HG02852 (cell line): ENCODE measurements at regions not wholly inside any gene's neighbourhood (a gene's known extent, or its start where the extent isn't known, plus 50 kb on each side); places are given as distances from the start of the nearest gene placed in this dataset.
"Not testable (repeated sequence)": the region's sequence is repeated elsewhere in the genome, so short reads cannot be mapped to it uniquely, and the experiment has no call there.

Source experiments
- ATAC-seq: cut with Tn5 transposase; IDR thresholded peaks from one replicate; pipeline ENCODE4 v1.9.1; 2021; ENCODE audit warnings: mild to moderate bottlenecking, moderate library complexity; ENCODE audit not compliant: unreplicated experiment

GRCh38 chr5:17755406-17755805 lies 121.1 kb downstream of the TAF11L14 start:
- not testable (repeated sequence) for ATAC-seq

GRCh38 chr5:17761326-17761725 lies 127.1 kb downstream of the TAF11L14 start:
- ATAC-seq: no peak

- ATAC-seq: no peak
These were observed 129.0 kb downstream of the TAF11L14 start for GRCh38 chr5:17763301-17763700.

GRCh38 chr5:17766031-17766430 lies 131.8 kb downstream of the TAF11L14 start:
- ATAC-seq: no peak

GRCh38 chr5:17769277-17769676 lies 135.0 kb downstream of the TAF11L14 start:
- no peak for ATAC-seq

- no peak for ATAC-seq
These were observed 138.0 kb downstream of the TAF11L14 start for GRCh38 chr5:17772232-17772631.

GRCh38 chr5:17785774-17786173 lies 151.5 kb downstream of the TAF11L14 start:
- no peak for ATAC-seq

GRCh38 chr5:17788351-17788750 lies 154.1 kb downstream of the TAF11L14 start:
- no peak for ATAC-seq

GRCh38 chr5:17794201-17794600 lies 159.9 kb downstream of the TAF11L14 start:
- no peak for ATAC-seq

- no peak for ATAC-seq
These were observed 160.6 kb downstream of the TAF11L14 start for GRCh38 chr5:17794815-17795214.

- no peak for ATAC-seq
These were observed 161.9 kb downstream of the TAF11L14 start for GRCh38 chr5:17796142-17796541.

- ATAC-seq: no peak
These were observed 162.6 kb downstream of the TAF11L14 start for GRCh38 chr5:17796757-17797396.

- no peak for ATAC-seq
These were observed 165.3 kb downstream of the TAF11L14 start for GRCh38 chr5:17799521-17799920.

GRCh38 chr5:17801595-17801994 lies 167.3 kb downstream of the TAF11L14 start:
- ATAC-seq: no peak

- ATAC-seq: no peak
These were observed 168.0 kb downstream of the TAF11L14 start for GRCh38 chr5:17802256-17802655.

- ATAC-seq: no peak
These were observed 169.7 kb downstream of the TAF11L14 start for GRCh38 chr5:17803971-17804370.

- ATAC-seq: no peak
These were observed 171.1 kb downstream of the TAF11L14 start for GRCh38 chr5:17805227-17805825.

GRCh38 chr5:17806818-17807468 lies 172.7 kb downstream of the TAF11L14 start:
- ATAC-seq: no peak

- no peak for ATAC-seq
These were observed 174.3 kb downstream of the TAF11L14 start for GRCh38 chr5:17808566-17808965.

- no peak for ATAC-seq
These were observed 176.5 kb downstream of the TAF11L14 start for GRCh38 chr5:17810734-17811133.

- ATAC-seq: no peak
These were observed 179.0 kb downstream of the TAF11L14 start for GRCh38 chr5:17813214-17813613.

GRCh38 chr5:17816505-17816904 lies 182.2 kb downstream of the TAF11L14 start:
- ATAC-seq: no peak
